Embryonic facial prominence (tissue), 1 donor: ENCODE measurements at regions not wholly inside any gene's neighbourhood (a gene's known extent, or its start where the extent isn't known, plus 50 kb on each side); places are given as distances from the start of the nearest gene placed in this dataset.

Experiments used
- DNase-seq: peaks from one replicate; pipeline ENCODE4 v3.0.0-alpha.2; 2016; ENCODE audit errors: extremely low spot score

- no peak for DNase-seq
Observed at GRCh38 chr10:42951486-42952251, 125.2 kb upstream of the RET start.

- no peak for DNase-seq
Observed at GRCh38 chr10:42952349-42952748, 124.5 kb upstream of the RET start.

DNA sequence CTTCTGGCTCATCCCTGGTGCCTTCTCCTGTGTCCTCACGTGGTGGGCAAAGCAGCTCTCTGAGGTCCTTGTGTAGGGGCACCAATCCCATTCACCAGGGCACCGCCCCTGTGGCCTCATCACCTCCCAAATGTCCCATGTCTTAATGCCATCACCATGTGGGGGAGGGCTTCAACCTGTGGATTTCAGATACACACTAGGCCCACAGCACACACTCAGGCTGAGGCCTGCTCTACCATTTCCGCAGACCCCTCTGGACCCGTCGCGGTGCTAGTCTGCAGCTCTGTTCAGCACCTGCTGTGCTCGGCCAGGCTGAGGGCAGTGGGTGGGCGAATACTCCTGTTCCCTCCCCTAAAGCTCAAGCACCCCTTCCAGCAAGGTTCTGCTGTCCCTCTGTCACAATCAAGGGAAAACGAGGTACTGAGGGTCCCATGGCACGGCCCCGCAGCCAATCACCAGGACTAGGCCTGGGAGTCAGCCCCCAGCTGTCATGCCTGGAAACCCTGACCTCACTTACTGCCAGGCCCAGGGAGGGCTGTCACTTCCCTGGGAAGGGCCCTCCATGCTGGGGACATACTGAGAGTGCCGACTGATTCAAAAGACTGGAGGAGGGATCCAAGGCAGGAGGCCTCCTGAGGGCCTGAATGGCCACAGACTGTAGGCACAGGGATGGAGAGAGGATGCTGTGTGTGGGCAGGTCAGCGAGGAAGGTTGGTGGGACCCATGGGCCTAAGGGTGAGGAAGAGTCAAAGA, 123.8 kb upstream of the RET start:
- DNase-seq = no peak

- DNase-seq = no peak
Observed at GRCh38 chr10:42953684-42954674, 122.9 kb upstream of the RET start.

GRCh38 chr10:42954766-42955492, 121.9 kb upstream of the RET start:
- DNase-seq = no peak

DNA sequence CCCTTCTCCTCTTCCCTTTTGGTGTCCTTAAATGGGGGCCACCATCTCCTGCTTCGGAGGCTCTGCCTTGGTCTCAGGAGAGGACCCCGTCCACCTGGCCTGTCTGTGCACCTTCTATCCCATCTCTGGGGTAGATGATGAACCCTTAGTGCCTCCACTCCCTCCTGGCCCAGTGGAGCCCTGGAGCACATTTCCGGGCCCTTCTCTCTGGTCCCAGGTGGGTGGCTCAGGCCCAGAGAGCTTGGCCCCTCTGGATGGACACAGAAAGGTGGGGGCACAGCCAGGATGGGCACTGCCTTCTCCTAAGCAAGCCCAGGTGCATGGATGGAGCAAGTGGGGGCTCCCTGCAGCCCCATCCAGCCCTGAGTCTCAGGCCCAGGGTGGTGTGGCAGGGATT, 121.4 kb upstream of the RET start:
- DNase-seq = no peak

- no peak for DNase-seq
Observed at GRCh38 chr10:42956045-42956444, 120.8 kb upstream of the RET start.

GRCh38 chr10:42958142-42958868, 118.6 kb upstream of the RET start:
- DNase-seq = no peak

DNA sequence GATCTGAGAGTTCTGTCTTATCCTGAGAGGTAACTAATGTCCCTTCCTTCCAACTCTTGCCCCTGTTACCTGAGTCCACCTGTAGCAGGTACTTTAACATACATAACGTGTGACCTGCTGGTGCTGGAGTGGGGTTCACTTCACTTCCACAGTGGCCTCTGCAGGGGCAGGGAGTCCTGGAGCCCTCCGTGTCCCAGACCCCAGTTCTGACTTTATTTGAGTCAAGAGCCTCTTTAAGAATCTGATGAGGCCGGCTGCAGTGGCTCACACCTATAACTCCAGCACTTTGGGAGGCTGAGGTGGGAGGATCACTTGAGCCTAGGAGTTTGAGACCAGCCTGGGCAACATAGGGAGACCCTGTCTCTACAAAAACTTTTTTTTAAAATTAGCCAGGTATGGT, 117.0 kb upstream of the RET start:
- DNase-seq = no peak

GRCh38 chr10:42960491-42960990, 116.3 kb upstream of the RET start:
- no peak for DNase-seq

DNA sequence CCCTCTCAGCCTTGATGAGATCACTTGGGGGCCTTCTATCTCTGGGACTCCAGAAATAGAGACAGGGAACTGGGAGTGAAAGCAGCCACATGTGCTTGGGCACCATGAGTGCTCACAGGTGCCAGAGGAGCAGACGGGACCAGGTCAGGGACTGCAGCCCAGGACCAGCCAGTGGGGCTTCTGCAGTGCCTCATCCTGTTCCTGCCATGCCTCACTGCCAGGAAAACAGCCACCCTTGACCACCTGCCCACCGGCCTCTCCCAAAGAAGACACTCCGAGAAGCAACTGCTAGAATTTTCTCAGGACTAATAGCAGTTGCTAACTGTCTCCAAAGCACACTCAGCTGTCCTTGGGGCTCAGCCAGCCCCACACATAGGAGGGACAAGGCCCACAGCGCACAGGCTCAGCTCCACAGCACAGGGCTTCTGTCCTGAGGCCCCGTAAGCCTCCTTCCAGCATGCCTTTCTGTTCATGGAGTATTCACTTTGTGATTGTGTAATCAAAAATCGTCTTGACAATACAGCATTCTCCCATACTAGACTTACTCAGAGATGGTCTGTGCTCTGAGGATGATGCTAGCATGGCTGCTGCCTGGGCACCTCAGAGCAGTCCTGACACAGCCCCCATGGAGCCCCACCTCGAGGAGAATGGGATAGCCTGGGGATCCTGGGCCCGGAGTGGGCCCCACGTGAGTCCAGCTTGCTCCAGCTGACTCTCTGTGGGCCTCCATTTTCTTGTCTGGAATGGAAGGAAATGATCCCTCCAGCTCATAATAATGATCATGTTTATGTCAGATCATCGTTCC, 115.7 kb upstream of the RET start:
- DNase-seq = no peak

DNA sequence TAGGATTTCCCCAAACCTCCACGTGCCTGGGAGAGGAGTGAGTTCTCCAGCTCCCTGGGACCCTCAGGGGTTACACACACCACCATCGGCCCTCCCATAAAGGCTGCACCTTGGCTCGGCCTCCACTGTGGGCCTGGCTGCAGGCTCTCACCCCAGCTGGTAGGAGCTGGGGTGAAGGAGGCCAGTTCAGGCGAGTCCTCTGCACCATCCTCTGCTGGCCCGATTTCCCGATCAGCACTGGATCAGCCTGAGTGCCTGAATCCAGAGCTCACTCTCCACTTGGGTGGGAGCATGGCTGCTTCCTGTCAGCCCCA, 115.1 kb upstream of the RET start:
- DNase-seq = no peak

DNA sequence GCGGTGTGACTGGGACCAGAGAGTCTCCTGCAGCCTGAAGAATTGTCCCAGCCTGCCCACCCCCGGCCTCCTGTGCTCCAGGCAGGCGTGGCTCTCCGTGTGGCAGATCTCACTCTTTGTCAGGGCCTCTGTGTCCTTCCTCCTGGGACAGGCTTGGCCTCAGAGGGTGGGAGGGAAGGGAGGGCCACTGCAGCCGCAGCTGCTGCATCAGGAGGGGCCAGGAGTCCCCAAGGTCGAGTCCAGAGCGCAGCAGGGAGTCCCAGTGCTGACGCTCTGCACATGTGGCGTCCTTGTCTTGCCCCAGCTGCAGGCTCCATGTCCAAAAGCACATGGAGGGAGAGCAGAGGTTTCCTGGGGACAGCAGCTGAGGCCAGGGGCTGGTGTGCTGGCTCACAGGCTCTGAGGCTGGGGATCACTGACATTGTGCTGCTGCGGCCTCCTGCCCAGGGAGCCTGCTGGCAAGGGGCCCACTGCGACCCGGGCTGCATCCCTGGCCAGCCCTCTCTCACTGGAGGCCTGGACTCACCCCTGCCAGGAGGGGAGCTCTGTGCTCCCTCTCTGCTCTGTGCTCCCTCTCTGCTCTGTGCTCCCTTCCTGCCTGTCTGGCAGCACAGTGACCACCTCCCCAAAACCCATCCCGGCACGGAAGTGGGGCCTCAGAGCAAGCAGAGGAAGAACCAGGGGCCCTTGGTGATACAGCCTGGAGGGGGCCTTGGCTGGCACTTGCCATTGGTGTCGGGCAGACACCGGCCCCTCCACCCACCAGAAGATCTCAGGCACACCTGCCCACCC, 114.6 kb upstream of the RET start:
- DNase-seq = no peak

- no peak for DNase-seq
Observed at GRCh38 chr10:42962902-42963231, 114.0 kb upstream of the RET start.

DNA sequence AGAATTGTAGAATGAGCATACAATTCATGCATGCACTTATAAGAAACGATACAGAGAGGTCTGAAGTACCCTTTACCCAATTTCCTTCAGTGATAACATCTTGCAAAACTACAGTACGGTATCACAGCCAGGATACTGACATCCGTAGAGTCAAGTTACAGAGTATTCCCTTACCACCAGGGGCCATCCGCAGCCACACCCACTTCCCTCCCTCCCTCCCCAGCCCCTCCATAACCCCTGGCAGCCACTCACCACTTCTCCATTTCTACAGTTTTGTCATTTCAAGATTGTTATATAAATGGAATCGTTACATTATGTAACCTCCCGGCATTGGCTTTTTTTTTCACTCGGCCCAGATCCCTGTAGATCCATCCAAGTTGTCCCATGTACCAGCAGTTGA, 113.6 kb upstream of the RET start:
- no peak for DNase-seq

GRCh38 chr10:42969147-42969546, 107.7 kb upstream of the RET start:
- no peak for DNase-seq

DNA sequence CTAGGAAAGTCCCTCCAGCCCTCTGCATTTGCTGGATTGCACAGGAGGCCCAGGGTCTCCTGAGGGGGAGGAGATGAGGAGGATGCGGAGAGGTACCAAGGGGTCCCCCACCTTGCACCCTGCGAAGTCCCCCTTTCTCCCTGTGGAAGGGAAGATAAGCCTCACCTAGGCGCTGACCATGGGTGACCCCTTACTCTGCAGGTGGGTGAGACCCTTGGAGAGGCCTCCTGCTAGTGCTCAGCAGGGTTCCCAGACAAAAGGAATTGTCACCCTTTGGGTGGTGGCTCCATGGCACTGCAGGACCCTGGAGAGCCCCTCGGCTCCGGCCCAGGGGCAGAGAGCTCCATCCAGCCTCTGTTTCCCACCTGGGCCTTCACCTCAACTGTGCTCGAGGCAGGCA, 107.0 kb upstream of the RET start:
- no peak for DNase-seq

DNA sequence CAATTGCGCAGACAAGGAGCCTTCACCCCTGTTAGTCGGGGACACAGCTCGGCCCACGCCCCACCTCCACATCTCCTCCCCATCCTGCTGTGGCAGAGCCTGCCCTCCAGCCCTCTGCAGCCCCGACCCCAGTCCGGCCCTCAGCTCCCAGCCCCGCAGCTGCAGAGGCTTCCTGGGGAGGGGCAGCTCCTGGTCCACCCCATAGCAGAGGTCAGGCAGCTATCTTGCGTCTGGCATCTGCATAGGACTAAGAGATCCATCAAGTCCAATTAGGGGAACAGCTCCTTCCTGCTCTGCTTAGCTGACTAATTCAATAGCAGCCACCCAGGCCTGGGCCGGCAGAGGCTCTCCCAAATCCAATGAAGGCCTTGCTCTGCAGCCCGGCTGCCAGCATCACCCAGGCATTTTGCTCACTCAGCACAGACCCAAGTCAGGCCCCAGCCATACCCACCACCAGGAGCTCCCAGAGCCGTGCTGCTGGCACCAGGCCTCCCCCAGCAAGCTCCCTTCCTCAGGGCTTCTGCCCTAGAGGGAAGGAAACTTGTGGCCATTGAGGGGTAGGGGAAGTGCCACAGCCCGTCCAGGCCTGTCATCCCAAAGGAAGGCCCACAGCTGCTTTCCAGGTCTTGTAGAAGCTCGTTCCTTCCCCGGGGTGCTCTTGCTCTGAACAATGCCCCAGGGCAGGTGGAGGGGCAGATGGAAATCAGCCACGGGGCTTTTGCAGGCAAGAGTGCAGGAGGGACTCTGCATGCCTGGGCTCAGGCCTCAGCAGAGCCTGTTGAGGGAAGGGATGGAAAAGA, 106.2 kb upstream of the RET start:
- no peak for DNase-seq

DNA sequence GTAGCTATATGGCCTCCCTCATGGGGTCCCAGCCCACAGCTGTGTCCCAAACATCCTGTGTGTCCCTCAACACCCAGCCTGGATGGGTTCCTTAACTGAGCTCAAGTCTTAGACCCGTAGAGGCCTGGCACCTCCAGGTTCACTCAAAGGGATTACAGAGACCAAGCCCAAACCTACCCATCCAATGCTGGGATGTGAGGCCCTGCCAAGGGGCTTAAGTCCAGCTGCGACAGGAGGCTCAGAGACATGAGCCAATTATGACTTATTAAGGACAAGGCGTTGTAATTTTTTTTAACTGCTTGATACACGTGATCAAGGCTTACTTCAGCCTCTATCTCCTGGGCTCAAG, 105.6 kb upstream of the RET start:
- DNase-seq = no peak
